HG03520 (cell line): ENCODE measurements at regions not wholly inside any gene's neighbourhood (a gene's known extent, or its start where the extent isn't known, plus 50 kb on each side); places are given as distances from the start of the nearest gene placed in this dataset.
"Not testable (repeated sequence)": the region's sequence is repeated elsewhere in the genome, so short reads cannot be mapped to it uniquely, and the experiment has no call there.

Source experiments
- ATAC-seq: cut with Tn5 transposase; IDR thresholded peaks from one replicate; pipeline ENCODE4 v1.9.1; 2021; ENCODE audit warnings: mild to moderate bottlenecking, moderate library complexity; ENCODE audit not compliant: unreplicated experiment

DNA sequence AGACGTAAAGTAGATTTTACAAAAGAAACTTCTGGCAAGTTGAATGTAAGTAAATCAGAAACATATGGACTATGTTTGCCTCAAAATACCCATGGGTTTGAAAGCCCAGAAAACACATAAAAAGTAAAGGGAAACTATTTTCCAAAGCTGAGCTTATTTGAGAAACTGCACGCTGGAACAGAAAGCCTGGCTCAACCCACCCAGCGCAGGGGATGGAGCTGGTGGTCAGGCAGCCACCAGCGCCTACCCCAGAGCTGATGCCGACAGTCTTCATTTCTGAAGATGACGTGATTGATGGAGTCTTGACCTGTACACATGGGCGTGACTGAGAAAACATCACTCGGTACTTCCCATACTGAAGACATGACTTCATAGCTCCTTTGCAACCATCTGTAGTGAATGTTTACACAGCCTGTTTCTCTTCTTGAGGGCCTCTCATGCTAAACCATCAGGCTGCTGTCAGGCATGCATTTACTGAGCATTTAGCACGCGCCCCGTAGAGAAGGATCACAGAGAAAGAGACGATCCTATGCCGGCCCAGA lies 232.6 kb upstream of the AUTS2 start:
- ATAC-seq = no peak

DNA sequence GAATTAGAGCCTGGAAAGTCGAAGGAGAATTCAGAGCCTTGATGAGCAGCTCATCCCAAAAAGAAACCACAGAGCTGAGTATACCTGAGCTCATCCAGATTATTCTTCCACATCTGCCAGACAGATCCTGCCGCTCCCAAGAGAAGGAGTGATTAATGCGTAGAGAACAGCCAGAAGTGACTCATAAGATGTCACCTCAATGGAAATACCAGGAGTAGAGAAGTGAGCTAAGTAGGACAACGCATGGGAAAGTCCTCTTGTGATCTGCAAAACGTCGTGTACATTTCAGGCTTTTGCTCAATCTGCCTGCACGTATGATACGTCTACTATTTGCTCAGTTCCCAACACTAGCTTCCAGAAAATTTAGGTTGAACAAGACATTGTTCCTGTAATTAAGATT lies 230.5 kb upstream of the AUTS2 start:
- no peak for ATAC-seq

GRCh38 chr7:69373171-69374043 lies 224.9 kb upstream of the AUTS2 start:
- no peak for ATAC-seq

DNA sequence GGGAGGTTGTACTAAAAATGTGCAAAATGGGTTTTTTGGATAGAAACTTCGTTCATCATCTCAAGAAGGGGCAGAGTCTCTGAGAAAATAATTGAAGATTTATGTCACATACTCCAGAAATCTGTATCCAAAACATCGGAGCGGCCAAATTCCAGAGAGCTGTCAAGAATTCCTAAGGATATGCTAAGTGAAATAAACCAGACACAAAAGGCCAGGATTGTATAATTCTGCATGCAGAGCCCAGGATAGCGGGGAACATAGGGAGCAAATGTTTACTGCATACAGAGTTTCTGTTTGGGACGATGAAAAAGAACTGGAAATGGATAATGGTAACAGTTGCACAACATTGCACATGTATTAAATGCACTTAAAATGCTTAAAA lies 224.2 kb upstream of the AUTS2 start:
- ATAC-seq = no peak

GRCh38 chr7:69377191-69377590 lies 221.1 kb upstream of the AUTS2 start:
- ATAC-seq = no peak

DNA sequence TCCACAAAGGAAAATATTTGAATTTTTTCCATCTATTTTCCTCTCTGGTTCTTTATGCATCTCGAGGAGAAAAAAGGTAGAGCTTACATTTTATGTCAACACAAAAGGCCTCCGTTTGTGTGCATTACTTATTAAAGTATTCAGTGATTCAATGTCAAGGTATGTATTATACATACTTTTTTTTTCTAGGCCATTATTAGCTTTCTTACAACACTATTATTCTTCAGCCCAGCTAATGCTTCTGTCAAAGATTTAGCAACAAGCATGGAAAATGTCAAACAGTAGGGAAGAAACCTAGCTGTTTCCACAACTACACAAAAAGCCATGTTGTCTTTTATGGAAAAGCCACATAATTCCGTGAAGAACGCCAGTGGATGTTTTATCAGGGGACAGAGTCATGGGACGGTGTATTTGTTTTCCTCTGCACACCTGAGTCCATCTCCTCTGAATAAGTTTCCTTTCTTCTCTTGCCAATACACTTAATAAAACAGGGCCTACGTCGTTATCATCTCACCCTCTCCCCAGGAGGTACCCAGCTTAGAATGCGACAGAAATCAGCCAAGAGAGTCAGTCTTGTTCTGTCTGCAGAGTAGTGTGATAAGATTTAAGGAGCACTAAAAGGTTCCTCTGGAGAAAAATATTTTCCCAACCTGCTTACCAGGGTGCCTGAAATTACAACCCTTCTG lies 209.7 kb upstream of the AUTS2 start:
- ATAC-seq = no peak

GRCh38 chr7:69389216-69389615 lies 209.1 kb upstream of the AUTS2 start:
- no peak for ATAC-seq

- ATAC-seq = not testable (repeated sequence)
Observed at GRCh38 chr7:69393912-69394311, 204.4 kb upstream of the AUTS2 start.

GRCh38 chr7:69395061-69395714 lies 203.1 kb upstream of the AUTS2 start:
- no peak for ATAC-seq

DNA sequence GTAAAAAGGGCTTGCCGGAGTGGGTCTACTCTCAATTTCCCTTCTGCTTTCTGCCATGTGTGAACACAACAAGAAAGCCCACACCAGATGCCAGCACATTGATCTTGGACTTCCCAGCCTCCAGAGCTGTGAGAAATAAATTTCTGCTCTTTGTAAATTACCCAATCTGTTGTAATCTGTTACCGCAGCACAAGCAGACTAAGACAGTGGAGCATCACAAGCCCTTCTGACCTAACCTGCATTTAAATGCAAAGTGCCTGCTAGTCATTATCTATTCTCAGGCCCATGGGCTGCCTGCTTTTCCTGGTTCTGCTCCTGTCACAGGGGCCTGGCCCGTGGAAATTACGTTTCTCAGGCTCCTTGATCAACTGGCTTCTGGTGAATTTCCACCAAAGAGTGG lies 199.3 kb upstream of the AUTS2 start:
- ATAC-seq = no peak

- no peak for ATAC-seq
Observed at GRCh38 chr7:69399401-69399800, 198.9 kb upstream of the AUTS2 start.

DNA sequence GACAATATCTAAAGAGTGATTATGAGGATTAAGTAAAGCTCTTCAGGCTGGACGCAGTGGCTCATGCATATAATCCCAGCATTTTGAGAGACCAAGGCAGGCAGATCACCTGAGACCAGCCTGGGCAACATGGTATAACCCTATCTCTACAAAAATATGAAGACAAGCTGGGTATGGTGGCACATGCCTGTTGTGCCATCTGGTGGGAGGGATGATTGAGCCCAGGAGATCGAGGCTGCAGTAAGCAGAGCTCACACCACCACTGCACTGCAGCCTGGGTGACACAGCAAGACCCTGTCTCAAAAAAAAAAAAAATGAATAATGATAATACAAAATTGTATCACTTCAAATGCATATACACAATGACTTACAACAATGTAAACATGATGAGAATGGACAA lies 195.6 kb upstream of the AUTS2 start:
- no peak for ATAC-seq

GRCh38 chr7:69403169-69403568 lies 195.1 kb upstream of the AUTS2 start:
- ATAC-seq = no peak

DNA sequence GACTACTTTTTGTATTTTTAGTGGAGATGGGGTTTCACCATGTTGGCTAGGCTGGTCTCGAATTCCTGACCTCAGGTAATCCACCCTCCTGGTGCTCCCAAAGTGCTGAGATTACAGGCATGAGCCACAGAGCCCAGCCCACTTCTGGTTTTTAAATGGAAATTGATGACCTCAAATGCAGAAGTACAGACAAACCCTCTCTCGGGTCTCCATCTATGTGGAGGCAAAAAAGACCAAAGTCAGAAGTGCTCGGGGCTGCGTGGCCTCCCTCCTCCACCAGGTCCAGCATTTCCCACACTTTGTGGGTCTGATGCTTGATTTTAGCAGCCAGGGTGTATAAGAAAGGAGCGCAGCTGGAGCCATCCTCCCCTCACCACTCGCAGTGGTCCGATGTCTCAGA lies 187.3 kb upstream of the AUTS2 start:
- no peak for ATAC-seq

GRCh38 chr7:69411466-69411865 lies 186.8 kb upstream of the AUTS2 start:
- ATAC-seq = no peak

DNA sequence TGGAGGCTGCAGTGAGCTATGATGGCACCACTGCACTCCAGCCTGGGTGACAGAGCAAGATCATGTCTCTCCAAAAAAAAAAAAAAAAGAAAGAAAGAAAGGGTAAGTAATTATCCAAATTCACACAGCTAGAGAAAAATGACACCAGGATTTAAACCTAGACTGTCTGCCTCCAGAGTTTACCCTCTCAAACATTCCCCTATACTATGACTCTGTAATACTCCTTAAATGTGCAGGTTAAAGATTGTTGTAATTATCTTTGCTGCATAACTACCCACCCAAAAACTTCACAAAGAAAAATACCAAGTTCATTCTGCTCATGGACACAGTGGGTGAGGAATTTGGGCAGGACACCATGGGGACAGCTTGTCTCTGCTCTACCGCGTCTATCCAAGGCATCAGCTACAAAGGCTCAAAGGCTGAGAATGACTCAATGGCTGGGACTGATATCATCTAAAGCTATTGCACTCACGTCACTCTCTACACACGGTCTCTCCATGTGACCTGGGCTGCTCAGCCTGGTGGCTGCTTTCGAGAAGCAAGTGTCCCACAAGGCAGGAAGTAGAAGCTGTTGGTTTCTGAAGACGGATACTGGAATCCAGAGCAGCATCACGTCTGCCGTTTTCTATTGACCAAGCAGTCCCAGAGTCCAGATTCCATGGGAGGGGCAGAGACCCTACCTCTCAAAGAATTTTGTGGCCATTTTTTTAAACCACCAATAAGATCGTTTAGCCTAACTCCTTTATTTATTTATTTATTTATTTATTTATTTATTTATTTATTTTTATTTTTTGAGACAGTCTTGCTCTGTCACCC lies 185.7 kb upstream of the AUTS2 start:
- ATAC-seq = peak; percentile 77

DNA sequence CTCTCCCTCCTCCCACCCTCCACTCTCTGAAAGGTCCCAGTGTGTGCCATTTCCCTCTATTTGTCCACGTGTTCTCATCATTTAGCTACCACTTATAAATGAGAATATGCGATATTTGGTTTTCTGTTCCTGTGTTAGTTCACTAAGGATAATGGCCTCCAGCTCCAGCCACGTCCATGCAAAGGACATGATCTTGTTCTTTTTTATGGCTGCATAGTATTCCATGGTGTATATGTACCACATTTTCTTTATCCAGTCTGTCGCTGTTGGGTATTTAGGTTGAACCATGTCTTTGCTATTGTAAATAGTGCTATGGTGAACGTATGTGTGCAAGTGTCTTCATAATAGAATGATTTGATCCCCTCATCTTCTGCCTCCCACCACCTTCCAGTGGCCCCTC lies 183.7 kb upstream of the AUTS2 start:
- no peak for ATAC-seq

DNA sequence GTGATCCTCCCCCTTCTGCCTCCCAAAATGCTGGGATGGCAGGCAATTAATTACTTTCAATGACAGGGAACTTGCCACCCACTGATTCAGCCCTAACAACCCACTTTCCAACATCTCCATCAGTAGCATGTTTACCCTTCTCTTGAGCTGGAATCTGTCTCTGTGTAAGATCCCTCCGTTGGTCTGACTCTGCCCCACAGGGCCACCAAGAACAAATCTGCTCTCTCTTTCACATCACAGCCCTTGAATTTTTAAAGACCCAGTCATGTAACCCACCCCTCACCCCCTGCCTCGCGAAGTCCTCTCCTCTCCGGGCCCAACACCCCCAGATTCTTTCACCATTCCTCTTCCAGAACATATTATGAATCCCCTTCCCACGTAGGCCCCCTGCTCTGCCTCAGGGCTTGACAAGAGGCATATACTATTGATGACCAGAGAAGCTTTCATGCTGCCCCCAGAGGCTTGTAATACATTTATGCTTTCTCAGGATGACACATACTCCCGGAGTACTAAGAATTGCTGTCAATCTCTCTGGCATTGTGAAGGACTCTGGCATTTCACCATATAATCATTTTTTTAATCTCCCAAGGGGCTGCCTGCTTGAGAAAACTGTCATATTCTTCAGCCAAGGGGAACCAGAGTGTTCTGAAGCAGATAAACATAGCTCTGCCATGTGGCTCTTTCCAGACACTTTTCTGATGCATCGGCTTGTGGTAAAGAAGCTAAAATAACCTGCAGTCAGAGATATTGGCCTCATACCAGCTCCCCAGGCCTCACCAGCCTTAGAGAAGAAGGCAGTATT lies 179.2 kb upstream of the AUTS2 start:
- no peak for ATAC-seq

DNA sequence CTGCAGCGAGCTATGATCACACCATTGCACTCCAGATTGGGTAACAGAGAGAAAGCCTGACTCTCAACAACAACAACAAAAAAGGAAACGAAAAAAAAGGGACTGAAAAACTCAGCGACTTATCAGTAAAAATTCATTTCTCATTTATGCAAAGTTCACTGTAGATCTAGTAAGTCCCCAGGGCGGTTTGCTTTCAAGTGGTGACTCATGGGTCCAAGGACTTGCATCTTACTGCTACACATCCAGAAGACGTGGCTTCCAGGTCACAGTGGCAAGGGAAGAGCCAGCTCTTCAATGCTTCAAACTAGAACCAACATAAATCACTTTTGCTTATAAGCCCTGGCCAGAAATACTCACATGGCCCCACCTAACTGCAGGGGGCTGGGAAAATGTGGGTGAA lies 178.3 kb upstream of the AUTS2 start:
- ATAC-seq = no peak

GRCh38 chr7:69422574-69422985 lies 175.7 kb upstream of the AUTS2 start:
- no peak for ATAC-seq
